Omental fat pad (tissue), 3 donors: ENCODE measurements at regions not wholly inside any gene's neighbourhood (a gene's known extent, or its start where the extent isn't known, plus 50 kb on each side); places are given as distances from the start of the nearest gene placed in this dataset.
"Not testable (repeated sequence)": the region's sequence is repeated elsewhere in the genome, so short reads cannot be mapped to it uniquely, and the experiment has no call there.

Source experiments
- ATAC-seq: fragments of 150-250 bp; one replicate; pipeline ENCODE4 v1.9.1; 2016; ENCODE audit warnings: mild to moderate bottlenecking, moderate library complexity; ENCODE audit not compliant: low FRiP score
- DNase-seq: peaks from one replicate; pipeline ENCODE4 v3.0.0-alpha.2; 2019; ENCODE audit warnings: low spot score
- TF ChIP-seq, protein P1 (sequence below), 3 donors: fragments of 450-650 bp; IDR thresholded peaks; one replicate each; pipeline ENCODE4 v1.5.1; 2016 to 2017; ENCODE audit warnings: antibody characterized with exemption in 3 of 3, mild to moderate bottlenecking in 3 of 3, moderate library complexity in 2 of 3

DNA sequence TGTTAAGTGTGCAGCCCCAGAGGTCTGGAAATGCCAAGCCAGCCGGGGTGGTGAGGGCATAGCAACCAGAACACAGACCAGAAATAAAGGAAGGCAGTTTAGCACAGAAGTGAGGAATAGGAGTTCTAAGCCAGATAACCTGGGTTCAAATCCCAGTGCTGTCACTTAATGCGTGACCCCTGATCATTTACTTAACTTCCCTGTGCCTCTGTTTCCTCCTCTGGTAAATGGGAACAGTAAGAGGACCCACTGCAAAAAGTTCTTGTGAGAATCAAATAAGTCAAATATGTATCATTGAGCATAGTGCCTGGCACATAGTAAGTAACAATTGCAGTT, 125.2 kb upstream of the ARHGEF3 start:
- ATAC-seq (no peak), DNase-seq (no peak)
- TF ChIP-seq, protein P1, sequence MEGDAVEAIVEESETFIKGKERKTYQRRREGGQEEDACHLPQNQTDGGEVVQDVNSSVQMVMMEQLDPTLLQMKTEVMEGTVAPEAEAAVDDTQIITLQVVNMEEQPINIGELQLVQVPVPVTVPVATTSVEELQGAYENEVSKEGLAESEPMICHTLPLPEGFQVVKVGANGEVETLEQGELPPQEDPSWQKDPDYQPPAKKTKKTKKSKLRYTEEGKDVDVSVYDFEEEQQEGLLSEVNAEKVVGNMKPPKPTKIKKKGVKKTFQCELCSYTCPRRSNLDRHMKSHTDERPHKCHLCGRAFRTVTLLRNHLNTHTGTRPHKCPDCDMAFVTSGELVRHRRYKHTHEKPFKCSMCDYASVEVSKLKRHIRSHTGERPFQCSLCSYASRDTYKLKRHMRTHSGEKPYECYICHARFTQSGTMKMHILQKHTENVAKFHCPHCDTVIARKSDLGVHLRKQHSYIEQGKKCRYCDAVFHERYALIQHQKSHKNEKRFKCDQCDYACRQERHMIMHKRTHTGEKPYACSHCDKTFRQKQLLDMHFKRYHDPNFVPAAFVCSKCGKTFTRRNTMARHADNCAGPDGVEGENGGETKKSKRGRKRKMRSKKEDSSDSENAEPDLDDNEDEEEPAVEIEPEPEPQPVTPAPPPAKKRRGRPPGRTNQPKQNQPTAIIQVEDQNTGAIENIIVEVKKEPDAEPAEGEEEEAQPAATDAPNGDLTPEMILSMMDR (IDR thresholded peaks at IDR 0.05): no peak

DNA sequence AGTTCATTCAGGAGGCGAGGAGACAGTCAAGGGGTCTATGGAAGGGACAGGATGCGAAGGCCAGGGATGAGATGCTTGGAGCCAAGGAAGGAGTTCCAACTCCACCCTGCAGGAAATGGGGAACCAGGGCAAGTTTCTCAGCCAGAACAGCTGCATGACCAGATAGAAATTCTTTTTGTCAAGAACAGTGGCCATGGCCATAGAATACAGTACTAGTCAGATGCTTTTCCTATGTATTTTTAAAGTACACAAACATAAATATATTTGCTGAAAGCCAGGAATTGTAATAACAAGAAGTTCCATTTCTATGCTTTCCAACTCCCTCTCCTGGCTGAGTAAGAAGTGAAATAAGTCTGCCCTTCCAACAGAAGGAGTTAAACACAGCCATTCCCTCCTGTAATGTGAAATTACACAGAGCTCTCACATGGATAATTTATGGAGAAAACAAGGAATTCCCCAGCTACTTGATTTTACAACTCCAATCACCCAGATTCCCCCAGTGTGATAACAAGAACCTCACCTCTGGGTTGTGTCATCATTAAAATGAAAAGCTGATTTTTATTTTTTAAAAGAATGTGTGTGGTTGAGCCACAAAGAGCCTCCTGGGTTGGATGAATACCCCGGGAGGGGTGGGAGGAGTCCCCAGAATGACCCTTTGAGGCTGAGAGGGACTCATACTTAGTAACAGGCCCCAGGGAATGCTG, 124.6 kb upstream of the ARHGEF3 start:
- TF ChIP-seq, protein P1 (IDR thresholded peaks at IDR 0.05): no peak
- DNase-seq (no peak), ATAC-seq (peak; percentile 64)

DNA sequence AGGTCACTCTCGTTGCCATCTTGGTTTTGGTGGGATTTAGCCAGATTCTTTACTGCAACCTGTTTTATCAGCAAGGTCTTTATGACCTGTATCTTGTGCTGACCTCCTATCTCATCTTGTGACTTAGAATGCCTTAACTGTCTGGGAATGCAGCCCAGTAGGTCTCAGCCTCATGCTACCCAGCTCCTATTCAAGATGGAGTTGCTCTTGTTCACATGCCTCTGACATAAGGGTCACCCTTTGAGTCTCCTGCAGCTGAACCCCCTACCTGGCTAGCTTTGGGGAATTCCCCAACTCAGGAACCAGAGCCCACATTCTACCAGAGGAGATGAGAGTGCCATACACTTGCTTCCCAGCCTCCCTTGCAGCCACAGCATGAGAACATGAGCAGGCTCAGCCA, 123.0 kb upstream of the ARHGEF3 start:
- not testable (repeated sequence) for DNase-seq, ATAC-seq

DNA sequence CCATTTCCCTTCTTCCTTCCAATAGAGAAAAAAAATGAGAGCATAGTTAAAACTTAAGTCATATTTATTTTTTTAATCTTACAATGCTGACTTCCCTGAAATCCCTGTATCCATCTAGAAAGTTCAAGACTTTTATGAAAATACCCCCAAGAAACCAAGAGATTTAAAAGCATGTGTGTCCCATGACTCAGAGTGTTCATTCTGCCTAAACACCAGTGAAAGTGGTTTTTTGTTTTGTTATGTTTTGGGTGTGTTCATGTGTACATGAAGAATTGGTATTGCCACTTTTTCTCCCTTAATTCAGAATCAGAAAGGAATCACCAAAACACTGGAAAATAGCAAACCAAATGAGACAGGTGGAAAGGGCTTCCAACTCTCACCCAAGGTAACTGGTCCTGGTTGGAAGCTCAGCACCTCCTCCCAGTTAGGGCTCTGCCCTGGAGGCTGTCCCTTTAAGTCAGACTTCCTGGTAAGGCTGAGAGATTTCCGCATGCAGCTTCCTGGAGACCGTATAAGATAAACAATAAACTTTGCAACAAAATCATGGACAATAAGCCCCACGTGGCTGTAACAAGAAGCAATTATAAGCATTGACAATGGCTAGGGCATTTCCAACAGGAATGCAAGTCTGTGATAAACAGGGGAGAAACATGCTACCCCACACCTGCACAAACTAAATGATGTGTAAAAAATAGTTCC, 121.9 kb upstream of the ARHGEF3 start:
- DNase-seq: no peak
- TF ChIP-seq, protein P1 (IDR thresholded peaks at IDR 0.05): no peak
- no peak for ATAC-seq

DNA sequence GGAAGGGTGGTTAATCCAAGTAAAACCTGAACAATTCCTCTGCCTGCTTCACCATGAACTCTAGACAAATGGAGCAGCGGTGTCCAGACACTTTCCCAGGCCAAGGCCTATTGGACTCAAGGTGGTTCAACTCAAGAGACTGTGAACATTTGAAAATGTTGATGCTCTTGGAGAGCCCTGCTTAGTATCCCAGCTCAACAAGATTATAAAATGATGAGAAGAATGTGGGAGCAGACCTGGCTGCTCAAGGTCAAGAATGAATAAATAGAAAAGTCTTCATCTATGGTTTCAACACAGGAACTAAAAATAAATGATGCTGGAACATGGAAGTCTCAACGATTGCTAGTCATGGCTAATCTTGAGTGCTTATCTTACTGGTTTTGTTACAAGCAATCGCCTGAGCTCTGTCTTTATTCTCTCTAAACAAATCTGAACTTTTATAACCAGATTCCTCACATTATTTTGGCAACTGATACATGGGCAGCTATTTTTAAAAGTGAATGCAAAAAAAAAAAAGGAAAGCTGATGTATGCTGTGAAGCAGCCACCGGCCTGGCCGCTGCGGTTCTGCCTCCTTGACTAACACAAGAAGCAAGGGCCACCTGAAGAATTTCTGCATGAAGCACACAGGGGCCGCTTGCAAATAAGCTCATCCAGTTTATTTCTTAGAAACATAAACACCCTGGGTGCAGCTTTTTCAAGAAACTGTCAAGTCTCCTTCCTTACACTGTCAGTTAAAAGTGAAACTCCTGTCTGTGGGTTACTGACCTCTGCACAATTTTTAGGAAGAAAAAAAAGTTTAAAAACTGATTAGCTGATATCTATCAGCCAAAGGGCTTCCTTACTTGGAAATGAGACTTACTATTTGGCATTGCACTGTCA, 120.1 kb upstream of the ARHGEF3 start:
- TF ChIP-seq, protein P1 (IDR thresholded peaks at IDR 0.05): no peak
- no peak for ATAC-seq

DNA sequence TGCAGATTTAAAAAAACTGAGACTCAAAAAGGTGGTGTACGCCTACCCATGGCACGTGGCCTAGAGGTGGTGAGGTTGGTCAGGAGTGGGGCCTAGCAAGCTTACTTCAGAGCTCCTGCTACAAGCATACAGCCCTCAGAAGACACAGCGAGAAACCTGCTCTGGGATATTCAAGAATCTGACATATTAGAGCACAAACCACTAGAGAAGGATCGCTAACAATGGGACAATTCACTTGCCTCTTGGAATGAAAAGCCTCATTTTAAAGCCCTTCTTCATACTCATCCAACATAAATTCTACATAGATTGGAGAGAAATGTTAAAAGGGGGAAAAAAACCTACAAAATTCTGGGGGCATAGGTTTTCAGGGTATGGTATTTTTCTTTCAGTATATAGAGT, 118.0 kb upstream of the ARHGEF3 start:
- DNase-seq (no peak), ATAC-seq (no peak)
- TF ChIP-seq, protein P1 (IDR thresholded peaks at IDR 0.05): no peak

More for the DNA sequence above, 120.1 kb upstream of the ARHGEF3 start:
- no peak for DNase-seq

DNA sequence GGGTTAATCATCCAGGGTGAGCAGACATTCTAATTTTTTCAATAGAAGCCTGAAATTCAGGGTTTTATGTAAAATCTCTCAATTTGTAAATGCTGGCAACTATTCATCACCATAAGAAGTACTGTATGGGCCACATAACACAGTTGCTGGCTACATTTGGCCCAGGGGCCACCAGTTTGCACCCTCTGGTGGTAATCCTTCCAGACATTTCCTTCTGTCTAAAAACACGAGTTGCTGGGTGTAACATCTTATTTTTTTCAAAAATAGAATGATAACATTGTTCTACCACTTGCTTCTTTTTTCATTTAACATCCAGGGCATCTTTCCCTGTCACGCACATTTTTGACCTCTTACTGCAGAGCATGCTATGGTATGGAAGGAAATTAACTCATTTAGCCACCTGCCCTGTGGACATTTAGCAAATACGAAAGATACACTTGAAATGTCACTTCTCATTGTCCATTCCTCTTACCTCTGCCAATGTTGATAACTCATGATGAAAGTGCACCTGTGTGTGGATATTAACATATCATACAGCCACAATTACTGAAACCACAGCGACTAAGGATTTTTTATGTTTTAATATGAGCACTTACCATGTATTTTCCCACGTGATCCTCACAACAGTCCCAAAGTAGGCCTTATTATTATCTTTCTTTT, 117.5 kb upstream of the ARHGEF3 start:
- DNase-seq: no peak
- no peak for ATAC-seq
- TF ChIP-seq, protein P1 (IDR thresholded peaks at IDR 0.05): no peak
